OCI-LY7 (cell line): ENCODE measurements at regions not wholly inside any gene's neighbourhood (a gene's known extent, or its start where the extent isn't known, plus 50 kb on each side); places are given as distances from the start of the nearest gene placed in this dataset.

ENCODE experiments used
- BruUV-seq: library from RNA; stranded (reverse); fragments of 400-500 nt; replicated peaks from 2 replicates; lab custom pipeline; 2021; lab: Mats Ljungman, UMichigan
- CTCF ChIA-PET: fragments of 300-600 bp; sonication (Branson Sonifier 250); formaldehyde crosslinking; loops from one replicate; lab custom pipeline; 2022; ENCODE audit warnings: antibody characterized with exemption; ENCODE audit not compliant: unreplicated experiment; lab: Charles Lee
- POLR2A ChIA-PET: fragments of 300-600 bp; sonication (Branson Sonifier 250); formaldehyde crosslinking; loops from one replicate; lab custom pipeline; 2022; ENCODE audit warnings: antibody characterized with exemption; lab: Charles Lee
- DNase-seq: peaks from one replicate; pipeline ENCODE4 v3.0.0-alpha.2; 2015; ENCODE audit warnings: low spot score
- H2AFZ ChIP-seq: fragments of 200-600 bp; sonication (generic), shearing (Covaris generic); 2 replicates; pipeline ENCODE4 v1.6.1; 2014; ENCODE audit warnings: mild to moderate bottlenecking, antibody characterized with exemption, low read length, moderate library complexity
- H3K27ac ChIP-seq: fragments of 200-600 bp; sonication (generic); 2 replicates; pipeline ENCODE4 v1.5.1; 2014; ENCODE audit warnings: mixed run types, low read depth, mild to moderate bottlenecking, moderate library complexity, low read length, inconsistent platforms; ENCODE audit not compliant: poor library complexity, severe bottlenecking
- H3K36me3 ChIP-seq: fragments of 200-600 bp; sonication (generic); 2 replicates; pipeline ENCODE4 v1.6.1; 2014; ENCODE audit warnings: mild to moderate bottlenecking, antibody characterized with exemption, low read length, moderate library complexity, mixed read lengths; ENCODE audit not compliant: insufficient read depth
- H3K4me1 ChIP-seq: fragments of 200-600 bp; sonication (generic); 2 replicates; pipeline ENCODE4 v1.5.1; 2014; ENCODE audit warnings: mild to moderate bottlenecking, low read length; ENCODE audit not compliant: insufficient read depth, poor library complexity, severe bottlenecking
- H3K4me2 ChIP-seq: fragments of 200-600 bp; sonication (generic); 2 replicates; pipeline ENCODE4 v1.6.1; 2014; ENCODE audit warnings: mild to moderate bottlenecking, low read length
- H3K4me3 ChIP-seq: fragments of 200-600 bp; sonication (generic); 2 replicates; pipeline ENCODE4 v1.5.1; 2014; ENCODE audit warnings: mild to moderate bottlenecking, low read depth, low read length; ENCODE audit not compliant: poor library complexity, severe bottlenecking
- H3K79me2 ChIP-seq: fragments of 200-600 bp; sonication (generic); 2 replicates; pipeline ENCODE4 v1.6.1; 2016; ENCODE audit warnings: low read depth, mild to moderate bottlenecking, low read length, moderate library complexity, mixed read lengths; ENCODE audit not compliant: insufficient read depth
- H3K9me2 ChIP-seq: fragments of 200-600 bp; sonication (generic); 2 replicates; pipeline ENCODE4 v1.6.1; 2016; ENCODE audit warnings: mild to moderate bottlenecking, low read length, mixed read lengths; ENCODE audit not compliant: insufficient read depth
- H3K9me3 ChIP-seq: fragments of 200-600 bp; sonication (generic); 2 replicates; pipeline ENCODE4 v1.6.1; 2014; ENCODE audit warnings: mild to moderate bottlenecking, mixed run types, low read length, mixed read lengths
- H4K20me1 ChIP-seq: fragments of 200-600 bp; sonication (generic); 2 replicates; pipeline ENCODE4 v1.6.1; 2014; ENCODE audit warnings: mild to moderate bottlenecking, antibody characterized with exemption, low read length, moderate library complexity, mixed read lengths; ENCODE audit not compliant: insufficient read depth
- EZH2phosphoT487 ChIP-seq: fragments of 200-600 bp; sonication (generic); IDR thresholded peaks from 2 replicates; pipeline ENCODE4 v1.6.1; 2018; ENCODE audit warnings: low read depth, borderline replicate concordance, mild to moderate bottlenecking, mixed run types, antibody characterized with exemption, low read length, moderate library complexity, mixed read lengths
- intact Hi-C: fragments of 100-400 bp; cut with micrococcal nuclease; formaldehyde crosslinking; loops from one replicate; pipeline ENCODE4 v1.10.0; 2022; ENCODE audit not compliant: unreplicated experiment
- TF ChIP-seq, protein P1 (sequence below): fragments of 200-600 bp; sonication (generic); conservative IDR thresholded peaks from 2 replicates; pipeline ENCODE4 v1.5.1; 2014; ENCODE audit warnings: mild to moderate bottlenecking, antibody characterized with exemption, low read length, moderate library complexity, mixed read lengths

DNA sequence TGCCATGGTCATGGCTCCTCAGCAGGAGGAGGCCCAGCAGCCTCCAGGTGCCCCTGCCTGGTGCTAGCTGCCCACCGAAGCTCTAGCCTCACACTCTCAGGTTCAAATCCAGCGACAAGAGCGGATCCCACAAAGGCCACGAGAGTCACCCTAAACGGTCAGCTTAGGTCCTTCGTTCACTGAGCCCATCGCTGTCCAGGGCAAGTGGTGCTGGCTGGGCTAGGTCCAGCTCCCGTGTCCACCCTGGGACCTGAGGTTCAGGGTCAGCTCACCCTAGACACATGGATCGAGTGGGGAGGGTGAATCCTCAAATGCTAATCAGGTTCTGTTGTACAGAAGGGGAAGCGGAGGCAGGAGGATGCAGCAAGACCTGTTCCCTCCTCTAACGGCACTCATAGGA lies 171.9 kb upstream of the SULF2 start:
- Histone ChIP-seq H4K20me1 (no peaks in the 10 kb centered on the region), H3K36me3 (no peaks in the 10 kb centered on the region), H3K79me2 (no peaks in the 10 kb centered on the region), H3K27ac (no peak overlapping the region), H3K4me1 (peaks cover 13% of the 10 kb centered on the region), H2AFZ (no peak overlapping the region; the same call in 1 of the 2 replicates), H3K4me3 (no peak overlapping the region), H3K9me3 (no peaks in the 10 kb centered on the region), H3K4me2 (no peak overlapping the region), H3K9me2 (no peaks in the 10 kb centered on the region)
- BruUV-seq = no TSS peak
- intact Hi-C loops = no loop called here
- TF ChIP-seq EZH2phosphoT487 = no peak
- TF ChIP-seq, protein P1, sequence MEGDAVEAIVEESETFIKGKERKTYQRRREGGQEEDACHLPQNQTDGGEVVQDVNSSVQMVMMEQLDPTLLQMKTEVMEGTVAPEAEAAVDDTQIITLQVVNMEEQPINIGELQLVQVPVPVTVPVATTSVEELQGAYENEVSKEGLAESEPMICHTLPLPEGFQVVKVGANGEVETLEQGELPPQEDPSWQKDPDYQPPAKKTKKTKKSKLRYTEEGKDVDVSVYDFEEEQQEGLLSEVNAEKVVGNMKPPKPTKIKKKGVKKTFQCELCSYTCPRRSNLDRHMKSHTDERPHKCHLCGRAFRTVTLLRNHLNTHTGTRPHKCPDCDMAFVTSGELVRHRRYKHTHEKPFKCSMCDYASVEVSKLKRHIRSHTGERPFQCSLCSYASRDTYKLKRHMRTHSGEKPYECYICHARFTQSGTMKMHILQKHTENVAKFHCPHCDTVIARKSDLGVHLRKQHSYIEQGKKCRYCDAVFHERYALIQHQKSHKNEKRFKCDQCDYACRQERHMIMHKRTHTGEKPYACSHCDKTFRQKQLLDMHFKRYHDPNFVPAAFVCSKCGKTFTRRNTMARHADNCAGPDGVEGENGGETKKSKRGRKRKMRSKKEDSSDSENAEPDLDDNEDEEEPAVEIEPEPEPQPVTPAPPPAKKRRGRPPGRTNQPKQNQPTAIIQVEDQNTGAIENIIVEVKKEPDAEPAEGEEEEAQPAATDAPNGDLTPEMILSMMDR = no peak
- ChIA-PET POLR2A (no interaction called here), CTCF (no interaction called here)
- DNase-seq = no peak

- Histone ChIP-seq H3K4me2 (no peak overlapping the region), H3K79me2 (no peaks in the 10 kb centered on the region), H3K9me3 (no peaks in the 10 kb centered on the region), H4K20me1 (no peaks in the 10 kb centered on the region), H3K9me2 (no peaks in the 10 kb centered on the region), H3K4me1 (peaks cover 11% of the 10 kb centered on the region), H2AFZ (no peak overlapping the region), H3K27ac (no peak overlapping the region), H3K36me3 (no peaks in the 10 kb centered on the region), H3K4me3 (no peak overlapping the region)
- ChIA-PET CTCF (no interaction called here), POLR2A (no interaction called here)
- no peak for TF ChIP-seq EZH2phosphoT487
- TF ChIP-seq, protein P1 = no peak
- BruUV-seq = no TSS peak
- no peak for DNase-seq
- intact Hi-C loops = no loop called here
Measured at GRCh38 chr20:47956268-47956995, 171.2 kb upstream of the SULF2 start.

GRCh38 chr20:47953471-47953870 lies 168.2 kb upstream of the SULF2 start:
- no peak overlapping the region for H2AFZ ChIP-seq
- DNase-seq = no peak
- no peak overlapping the region for H3K4me2 ChIP-seq
- H3K9me2 ChIP-seq = no peaks in the 10 kb centered on the region
- no peak overlapping the region for H3K27ac ChIP-seq
- H3K4me1 ChIP-seq = peaks cover 11% of the 10 kb centered on the region
- no peaks in the 10 kb centered on the region for H3K9me3 ChIP-seq
- no TSS peak for BruUV-seq
- H3K79me2 ChIP-seq = no peaks in the 10 kb centered on the region
- no peaks in the 10 kb centered on the region for H4K20me1 ChIP-seq
- no peaks in the 10 kb centered on the region for H3K36me3 ChIP-seq
- intact Hi-C loops = no loop called here
- H3K4me3 ChIP-seq = no peak overlapping the region
- TF ChIP-seq EZH2phosphoT487 = no peak
- TF ChIP-seq, protein P1 = no peak
- CTCF ChIA-PET = no interaction called here
- POLR2A ChIA-PET = no interaction called here
